Stomach (tissue), 8 donors: ENCODE measurements at regions not wholly inside any gene's neighbourhood (a gene's known extent, or its start where the extent isn't known, plus 50 kb on each side); places are given as distances from the start of the nearest gene placed in this dataset.

ENCODE experiments used
- DNase-seq, 2 donors: peaks; one replicate each; pipeline versions ENCODE4 v3.0.0 to v3.0.0-alpha.2; 2013 to 2019
- H3K27ac ChIP-seq, 5 donors: fragments of 200-600 bp in 4 of 5; sonication (generic) in 4 of 5; one replicate each; pipeline ENCODE4 v1.5.1; 2013 to 2019; ENCODE audit warnings: mild to moderate bottlenecking in 1 of 5, moderate library complexity in 1 of 5
- H3K27me3 ChIP-seq, 3 donors: fragments of 200-600 bp; sonication (generic); one replicate each; pipeline ENCODE4 v1.5.1; 2017 to 2019; ENCODE audit warnings: mixed run types in 1 of 3
- H3K36me3 ChIP-seq, 4 donors: fragments of 200-600 bp; sonication (generic); 1 replicate in 3 of 4; 2 replicates in 1 of 4; pipeline ENCODE4 v1.5.1; 2016 to 2019
- H3K4me1 ChIP-seq, 4 donors: fragments of 200-600 bp; sonication (generic); one replicate each; pipeline ENCODE4 v1.5.1; 2016 to 2019
- H3K4me3 ChIP-seq, 4 donors: fragments of 200-600 bp; sonication (generic) in 3 of 4; one replicate each; pipeline ENCODE4 v1.5.1; 2016 to 2019; ENCODE audit warnings: mild to moderate bottlenecking in 1 of 4
- H3K9me3 ChIP-seq, 4 donors: fragments of 200-600 bp; sonication (generic); one replicate each; pipeline ENCODE4 v1.5.1; 2016 to 2019
- EP300 ChIP-seq: sonication (generic); formaldehyde crosslinking; IDR thresholded peaks from one replicate; pipeline ENCODE4 v1.6.1; 2017; ENCODE audit warnings: antibody characterized with exemption
- POLR2A ChIP-seq, 4 donors: fragments of 450-650 bp; IDR thresholded peaks; one replicate each; pipeline ENCODE4 v1.6.1; 2016; ENCODE audit warnings: antibody characterized with exemption in 4 of 4, control low read depth in 2 of 4, mild to moderate bottlenecking in 1 of 4, moderate library complexity in 1 of 4
- POLR2AphosphoS5 ChIP-seq, 3 donors: sonication (generic); formaldehyde crosslinking; IDR thresholded peaks; one replicate each; pipeline ENCODE4 v1.6.1; 2016; ENCODE audit warnings: antibody characterized with exemption in 3 of 3
- WGBS, 5 donors: extraction: QIAGEN DNeasy Blood & Tissue Kit in 3 of 5; methylation state at CpG; one replicate each; pipeline versions ENCODE4 v1.1.5 to v1.1.7; 2013 to 2018; 5-methylcytosine and 5-hydroxymethylcytosine counted together
- intact Hi-C: fragments of 100-400 bp; cut with DNase I; formaldehyde crosslinking; loops from one replicate; pipeline ENCODE4 v1.15.1; 2023; ENCODE audit warnings: low total_unique reads
- TF ChIP-seq, protein P1 (sequence below), 7 experiments: fragments of 450-650 bp in 4 of 7; fragments of 200-600 bp in 3 of 7; sonication (generic) in 3 of 7; IDR thresholded peaks; one replicate each; pipeline ENCODE4 v1.5.1; 2016 to 2019; ENCODE audit warnings: antibody characterized with exemption in 7 of 7, control low read depth in 2 of 7, mild to moderate bottlenecking in 1 of 7
- donor health status: healthy with polysubstance abuse.
- donor health status: Bipolar disorder and iron deficiency.
- donor health status: healthy.

- intact Hi-C loops = no loop called here
- no peak overlapping the region for H3K4me3 ChIP-seq
- no peak for DNase-seq
Observed at GRCh38 chr4:159767406-159767805, 664.5 kb downstream of the RAPGEF2 start.

DNA sequence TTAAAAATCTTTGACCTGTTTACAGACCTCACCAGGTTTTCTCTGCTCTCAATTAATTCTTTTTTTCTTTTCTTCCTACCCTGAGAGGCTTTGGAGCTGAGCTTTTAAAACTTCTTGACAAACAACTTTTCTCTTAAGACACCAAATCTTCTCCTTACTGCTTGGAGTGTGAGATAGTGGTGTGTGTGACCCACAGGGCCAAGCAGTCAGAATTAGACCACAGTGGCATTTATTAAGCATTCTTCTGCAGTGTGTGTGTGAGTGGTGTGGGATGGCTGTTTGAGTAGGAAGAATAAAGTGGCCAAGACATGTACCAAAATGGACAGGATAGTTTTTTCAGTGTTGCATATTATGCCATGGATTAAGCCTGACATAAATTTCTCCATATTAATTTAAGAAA is 665.1 kb downstream of the RAPGEF2 start:
- TF ChIP-seq EP300 = no peak
- TF ChIP-seq, protein P1, sequence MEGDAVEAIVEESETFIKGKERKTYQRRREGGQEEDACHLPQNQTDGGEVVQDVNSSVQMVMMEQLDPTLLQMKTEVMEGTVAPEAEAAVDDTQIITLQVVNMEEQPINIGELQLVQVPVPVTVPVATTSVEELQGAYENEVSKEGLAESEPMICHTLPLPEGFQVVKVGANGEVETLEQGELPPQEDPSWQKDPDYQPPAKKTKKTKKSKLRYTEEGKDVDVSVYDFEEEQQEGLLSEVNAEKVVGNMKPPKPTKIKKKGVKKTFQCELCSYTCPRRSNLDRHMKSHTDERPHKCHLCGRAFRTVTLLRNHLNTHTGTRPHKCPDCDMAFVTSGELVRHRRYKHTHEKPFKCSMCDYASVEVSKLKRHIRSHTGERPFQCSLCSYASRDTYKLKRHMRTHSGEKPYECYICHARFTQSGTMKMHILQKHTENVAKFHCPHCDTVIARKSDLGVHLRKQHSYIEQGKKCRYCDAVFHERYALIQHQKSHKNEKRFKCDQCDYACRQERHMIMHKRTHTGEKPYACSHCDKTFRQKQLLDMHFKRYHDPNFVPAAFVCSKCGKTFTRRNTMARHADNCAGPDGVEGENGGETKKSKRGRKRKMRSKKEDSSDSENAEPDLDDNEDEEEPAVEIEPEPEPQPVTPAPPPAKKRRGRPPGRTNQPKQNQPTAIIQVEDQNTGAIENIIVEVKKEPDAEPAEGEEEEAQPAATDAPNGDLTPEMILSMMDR (IDR thresholded peaks at IDR 0.05) = no peak
- no peak for TF ChIP-seq POLR2A (IDR thresholded peaks at IDR 0.05)
- TF ChIP-seq POLR2AphosphoS5 (IDR thresholded peaks at IDR 0.05) = no peak
- Histone ChIP-seq H3K4me1 (peaks cover 0 to 12% (median 1%) of the 10 kb centered on the region in 4 donors), H3K27me3 (no peaks in the 10 kb centered on the region), H3K27ac (no peak overlapping the region), H3K36me3 (no peaks in the 10 kb centered on the region), H3K9me3 (no peaks in the 10 kb centered on the region), H3K4me3 (no peak overlapping the region)
- DNase-seq = no peak
- intact Hi-C loops = no loop called here

More at GRCh38 chr4:159767406-159767805, 664.5 kb downstream of the RAPGEF2 start:
- TF ChIP-seq EP300 (no peak), POLR2AphosphoS5 (IDR thresholded peaks at IDR 0.05) (no peak), POLR2A (IDR thresholded peaks at IDR 0.05) (no peak)
- TF ChIP-seq, protein P1 (IDR thresholded peaks at IDR 0.05) = no peak
- Histone ChIP-seq H3K36me3 (no peaks in the 10 kb centered on the region), H3K27me3 (no peaks in the 10 kb centered on the region), H3K27ac (no peak overlapping the region), H3K4me1 (peaks cover 0 to 12% (median 1%) of the 10 kb centered on the region in 4 donors), H3K9me3 (no peaks in the 10 kb centered on the region)

- H3K27ac ChIP-seq = no peak overlapping the region
- H3K4me3 ChIP-seq = no peak overlapping the region
- no peaks in the 10 kb centered on the region for H3K27me3 ChIP-seq
- H3K36me3 ChIP-seq = no peaks in the 10 kb centered on the region
- H3K9me3 ChIP-seq = no peaks in the 10 kb centered on the region
- peak in 1 of 2 donors; percentile 39 for DNase-seq
- intact Hi-C loops = no loop called here
- peaks cover 0 to 12% (median 1%) of the 10 kb centered on the region in 4 donors for H3K4me1 ChIP-seq
- WGBS, 5 donors = 5 to 25% (median 18%) methylated on average over 1 of the region's 1 CpG
- TF ChIP-seq POLR2A (IDR thresholded peaks at IDR 0.05) = no peak
- TF ChIP-seq, protein P1 (IDR thresholded peaks at IDR 0.05) = no peak
- TF ChIP-seq EP300 = no peak
- no peak for TF ChIP-seq POLR2AphosphoS5 (IDR thresholded peaks at IDR 0.05)
Observed at GRCh38 chr4:159770401-159770800, 667.5 kb downstream of the RAPGEF2 start.

DNA sequence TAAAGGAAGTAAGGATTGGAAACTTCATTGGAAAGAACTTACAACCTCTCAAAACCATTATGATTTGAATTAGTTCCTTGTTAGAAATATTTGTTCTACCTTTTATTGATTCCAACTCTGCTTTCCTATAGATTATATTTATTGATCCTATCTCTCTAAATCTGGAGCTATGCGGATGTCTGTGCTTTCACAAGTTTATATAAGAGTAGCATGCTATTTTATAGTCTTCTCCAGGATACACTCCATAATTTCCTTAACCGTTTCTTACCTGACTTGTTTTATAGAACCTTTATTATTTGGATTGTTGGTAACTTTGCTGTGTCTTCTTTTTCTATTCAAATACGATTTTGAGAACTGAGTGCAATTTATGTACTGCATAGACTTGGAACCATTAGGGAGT is 668.1 kb downstream of the RAPGEF2 start:
- TF ChIP-seq, protein P1 (IDR thresholded peaks at IDR 0.05) = no peak
- TF ChIP-seq POLR2A (IDR thresholded peaks at IDR 0.05) = no peak
- TF ChIP-seq EP300 = no peak
- TF ChIP-seq POLR2AphosphoS5 (IDR thresholded peaks at IDR 0.05) = no peak
- H3K27ac ChIP-seq = no peak overlapping the region
- DNase-seq = no peak
- WGBS, 5 donors = 19 to 41% (median 30%) methylated on average over 3 of the region's 3 CpGs
- H3K4me1 ChIP-seq = peaks cover 0 to 12% (median 1%) of the 10 kb centered on the region in 4 donors
- H3K4me3 ChIP-seq = no peak overlapping the region
- intact Hi-C loops = no loop called here
- no peaks in the 10 kb centered on the region for H3K9me3 ChIP-seq
- no peaks in the 10 kb centered on the region for H3K36me3 ChIP-seq
- H3K27me3 ChIP-seq = no peaks in the 10 kb centered on the region
